ENCODE measurements at regions not wholly inside any gene's neighbourhood (a gene's known extent, or its start where the extent isn't known, plus 50 kb on each side); places are given as distances from the start of the nearest gene placed in this dataset.

DNA sequence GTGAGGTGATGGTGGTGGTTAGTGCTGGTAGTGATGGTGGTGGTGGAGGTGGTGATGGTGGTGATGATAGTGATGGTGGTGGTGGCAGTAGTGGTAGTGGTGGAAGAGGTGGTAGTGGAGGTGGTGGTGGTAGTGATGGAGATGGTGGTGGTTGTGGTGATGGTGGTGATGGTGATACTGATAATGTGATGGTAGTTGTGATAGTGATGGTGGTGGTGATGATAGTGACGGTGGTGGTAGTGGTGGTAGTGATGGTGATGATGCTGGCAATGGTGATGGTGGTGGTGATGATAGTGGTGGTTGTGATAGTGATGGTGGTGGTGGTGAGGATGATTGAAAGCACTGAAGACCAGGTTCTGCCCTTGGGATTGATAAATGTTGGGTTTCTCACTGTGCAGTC is 85.2 kb upstream of the SLC1A3 start:
- no peak for TF ChIP-seq CTCF (IDR thresholded peaks at IDR 0.05; ENCODE audit: low read length)
- TF ChIP-seq EZH2phosphoT487 (IDR thresholded peaks at IDR 0.05; ENCODE audit: low read length), result no peak
- no peak for TF ChIP-seq EZH2 (optimal IDR thresholded peaks at IDR 0.05; ENCODE audit: low read depth, low read length)
